ENCODE measurements at regions not wholly inside any gene's neighbourhood (a gene's known extent, or its start where the extent isn't known, plus 50 kb on each side); places are given as distances from the start of the nearest gene placed in this dataset.
"Not testable (repeated sequence)": the region's sequence is repeated elsewhere in the genome, so short reads cannot be mapped to it uniquely, and the experiment has no call there.

DNA sequence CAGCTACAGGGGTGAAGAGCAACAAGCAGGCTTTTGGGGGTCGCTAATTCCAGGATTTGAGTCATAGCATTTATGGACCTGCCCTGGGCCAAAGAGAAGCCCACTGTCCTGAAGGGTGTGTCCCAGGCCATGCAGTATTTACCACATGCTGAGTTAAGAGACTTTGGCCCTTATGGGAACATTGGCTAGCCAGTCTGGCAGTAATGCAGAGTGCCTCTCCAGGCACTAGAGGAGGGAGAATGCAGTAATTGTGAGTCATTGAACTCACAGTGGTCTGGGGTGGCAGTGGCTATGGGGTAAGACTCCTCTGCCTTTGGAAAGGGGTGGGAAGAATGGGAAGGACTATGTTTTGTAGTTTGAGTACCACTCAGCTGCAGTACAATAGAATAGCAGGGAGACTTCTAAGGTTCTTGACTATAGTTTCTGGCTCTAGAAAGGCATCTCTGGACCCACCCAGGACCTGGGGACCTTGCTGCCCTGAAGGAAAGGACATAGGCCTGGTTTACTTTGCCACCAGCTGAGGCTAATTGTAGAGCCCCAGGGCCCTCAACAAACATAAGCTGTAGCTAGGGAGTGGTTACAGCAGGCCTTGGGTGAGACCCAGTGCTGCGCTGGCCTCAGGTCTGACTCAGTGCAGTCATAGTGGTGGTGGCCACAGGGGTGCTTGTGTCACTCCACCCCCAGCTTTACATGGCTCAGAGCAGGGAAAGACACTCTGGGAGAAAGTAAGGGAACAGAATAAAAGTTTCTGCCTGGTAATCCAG, 520.9 kb downstream of the HTR1B start:
- Mint-ChIP-seq H3K36me3 (no peaks in the 10 kb centered on the region), H3K27ac (no peak overlapping the region), H3K4me1 (no peaks in the 10 kb centered on the region), H3K4me3 (no peak overlapping the region), H3K9me3 (peaks cover 15% of the 10 kb centered on the region), H3K27me3 (ENCODE audit: low read depth) (no peaks in the 10 kb centered on the region)
- DNase-seq (ENCODE audit: low spot score in 2 of 2, unreplicated experiment in 2 of 2): no peak
- TF ChIP-seq, protein P1, sequence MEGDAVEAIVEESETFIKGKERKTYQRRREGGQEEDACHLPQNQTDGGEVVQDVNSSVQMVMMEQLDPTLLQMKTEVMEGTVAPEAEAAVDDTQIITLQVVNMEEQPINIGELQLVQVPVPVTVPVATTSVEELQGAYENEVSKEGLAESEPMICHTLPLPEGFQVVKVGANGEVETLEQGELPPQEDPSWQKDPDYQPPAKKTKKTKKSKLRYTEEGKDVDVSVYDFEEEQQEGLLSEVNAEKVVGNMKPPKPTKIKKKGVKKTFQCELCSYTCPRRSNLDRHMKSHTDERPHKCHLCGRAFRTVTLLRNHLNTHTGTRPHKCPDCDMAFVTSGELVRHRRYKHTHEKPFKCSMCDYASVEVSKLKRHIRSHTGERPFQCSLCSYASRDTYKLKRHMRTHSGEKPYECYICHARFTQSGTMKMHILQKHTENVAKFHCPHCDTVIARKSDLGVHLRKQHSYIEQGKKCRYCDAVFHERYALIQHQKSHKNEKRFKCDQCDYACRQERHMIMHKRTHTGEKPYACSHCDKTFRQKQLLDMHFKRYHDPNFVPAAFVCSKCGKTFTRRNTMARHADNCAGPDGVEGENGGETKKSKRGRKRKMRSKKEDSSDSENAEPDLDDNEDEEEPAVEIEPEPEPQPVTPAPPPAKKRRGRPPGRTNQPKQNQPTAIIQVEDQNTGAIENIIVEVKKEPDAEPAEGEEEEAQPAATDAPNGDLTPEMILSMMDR (IDR thresholded peaks at IDR 0.05; ENCODE audit: unreplicated experiment): no peak

DNA sequence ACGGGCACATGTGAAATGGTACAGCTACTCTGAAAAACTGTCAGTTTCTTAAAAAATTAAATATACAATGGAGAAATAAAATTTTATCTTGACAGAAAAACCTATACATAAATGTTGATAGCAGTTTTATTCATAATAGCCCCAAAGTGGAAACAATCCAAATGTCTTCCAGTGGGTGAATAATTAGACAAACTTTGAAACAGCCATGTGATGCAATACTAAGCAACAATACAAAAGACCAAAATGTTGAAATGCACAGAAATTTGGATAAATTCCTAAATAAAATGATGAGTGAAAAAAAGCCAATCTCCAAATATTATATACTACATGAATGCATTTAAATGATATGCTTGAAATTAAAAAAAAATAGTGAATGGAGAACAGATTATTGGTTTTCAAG, 523.1 kb downstream of the HTR1B start:
- Mint-ChIP-seq H3K4me3 (no peak overlapping the region), H3K27ac (no peak overlapping the region), H3K27me3 (ENCODE audit: low read depth) (no peaks in the 10 kb centered on the region), H3K36me3 (no peaks in the 10 kb centered on the region), H3K4me1 (no peaks in the 10 kb centered on the region), H3K9me3 (peaks cover 13% of the 10 kb centered on the region)
- no peak for DNase-seq (ENCODE audit: low spot score in 2 of 2, unreplicated experiment in 2 of 2)
- TF ChIP-seq, protein P1 (IDR thresholded peaks at IDR 0.05; ENCODE audit: unreplicated experiment): no peak

DNA sequence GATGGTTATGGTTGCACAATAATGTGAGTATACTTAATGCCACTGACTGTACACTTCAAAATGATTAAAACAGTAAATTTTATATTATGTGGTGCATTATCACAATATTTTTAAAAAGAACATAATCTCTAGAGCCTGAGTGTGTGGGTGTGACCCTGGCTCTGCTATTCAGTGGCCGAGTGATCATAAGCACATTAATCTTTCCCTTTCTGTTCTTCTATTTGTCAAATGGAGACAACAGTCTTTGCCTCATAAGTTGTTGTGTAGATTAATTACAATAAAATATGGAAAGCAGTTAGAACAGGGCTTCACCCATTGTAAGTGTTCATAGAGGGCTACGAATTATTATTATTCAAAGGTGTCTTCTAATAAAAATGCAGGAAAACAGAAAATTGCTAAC, 548.6 kb downstream of the HTR1B start:
- Mint-ChIP-seq H3K27me3 (ENCODE audit: low read depth) (no peaks in the 10 kb centered on the region), H3K36me3 (no peaks in the 10 kb centered on the region), H3K4me1 (no peaks in the 10 kb centered on the region), H3K9me3 (no peaks in the 10 kb centered on the region), H3K27ac (no peak overlapping the region), H3K4me3 (no peak overlapping the region)
- no peak for DNase-seq (ENCODE audit: low spot score in 2 of 2, unreplicated experiment in 2 of 2)
- TF ChIP-seq, protein P1 (IDR thresholded peaks at IDR 0.05; ENCODE audit: unreplicated experiment): no peak

GRCh38 chr6:76905541-76905940, 557.8 kb downstream of the HTR1B start:
- not testable (repeated sequence) for H3K4me1 Mint-ChIP-seq; H3K4me3 Mint-ChIP-seq; H3K27ac Mint-ChIP-seq; H3K36me3 Mint-ChIP-seq; H3K27me3 Mint-ChIP-seq (ENCODE audit: low read depth); DNase-seq (ENCODE audit: low spot score in 2 of 2, unreplicated experiment in 2 of 2)
- H3K9me3 Mint-ChIP-seq: peaks cover 10% of the 10 kb centered on the region

DNA sequence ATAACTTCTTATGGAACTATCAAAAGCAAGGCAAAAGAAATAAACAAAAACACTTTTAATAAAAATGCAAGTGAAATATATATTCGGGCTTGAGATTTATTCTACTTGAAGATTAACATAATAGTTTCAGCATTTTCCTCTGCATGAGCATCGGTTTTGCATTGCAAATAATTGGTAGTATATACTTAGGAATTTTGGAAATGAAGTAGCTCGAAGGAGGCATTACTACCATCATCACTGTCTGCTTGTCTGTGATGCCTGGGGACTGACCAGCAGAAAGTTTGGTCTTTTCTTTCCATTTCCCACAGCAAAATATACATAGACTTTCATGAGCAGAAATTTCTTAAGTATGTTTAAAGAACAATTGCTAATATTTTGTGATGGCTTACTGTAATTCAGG, 570.7 kb downstream of the HTR1B start:
- H3K9me3 Mint-ChIP-seq: peaks cover 25% of the 10 kb centered on the region
- H3K36me3 Mint-ChIP-seq: peaks cover 2% of the 10 kb centered on the region
- H3K4me1 Mint-ChIP-seq: no peaks in the 10 kb centered on the region
- TF ChIP-seq, protein P1 (IDR thresholded peaks at IDR 0.05; ENCODE audit: unreplicated experiment): no peak
- DNase-seq (ENCODE audit: low spot score in 2 of 2, unreplicated experiment in 2 of 2): no peak
- no peak overlapping the region for H3K27ac Mint-ChIP-seq
- no peak overlapping the region for H3K4me3 Mint-ChIP-seq
- H3K27me3 Mint-ChIP-seq (ENCODE audit: low read depth): no peaks in the 10 kb centered on the region

DNA sequence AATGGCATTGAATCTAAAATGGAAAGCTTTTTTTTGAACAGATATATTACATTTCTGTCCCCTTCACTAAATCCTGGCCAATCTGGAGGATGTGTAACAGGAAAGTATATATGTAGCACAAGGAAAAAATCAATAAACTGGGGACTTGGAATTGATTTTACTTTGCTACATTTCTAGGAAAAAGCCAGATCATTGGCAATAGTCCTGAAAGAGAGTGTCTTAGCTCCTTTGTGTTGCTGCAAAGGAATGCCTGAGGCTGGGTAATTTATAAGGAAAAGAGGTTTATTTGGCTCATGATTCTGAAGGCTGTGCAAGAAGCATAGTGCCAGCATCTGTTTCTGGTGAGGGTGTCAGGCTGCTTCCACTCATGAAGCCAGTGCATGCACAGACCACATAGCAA, 574.9 kb downstream of the HTR1B start:
- Mint-ChIP-seq H3K4me1 (no peaks in the 10 kb centered on the region), H3K4me3 (no peak overlapping the region), H3K27me3 (ENCODE audit: low read depth) (no peaks in the 10 kb centered on the region), H3K9me3 (peaks cover 15% of the 10 kb centered on the region), H3K27ac (no peak overlapping the region), H3K36me3 (no peaks in the 10 kb centered on the region)
- no peak for DNase-seq (ENCODE audit: low spot score in 2 of 2, unreplicated experiment in 2 of 2)
- TF ChIP-seq, protein P1 (IDR thresholded peaks at IDR 0.05; ENCODE audit: unreplicated experiment): no peak
